CD14-positive monocyte (primary cell): ENCODE measurements at regions not wholly inside any gene's neighbourhood (a gene's known extent, or its start where the extent isn't known, plus 50 kb on each side); places are given as distances from the start of the nearest gene placed in this dataset.

Experiments used
- DNase-seq, 3 donors: peaks; one replicate each; pipeline ENCODE4 v3.0.0-alpha.2; 2011 to 2022
- H2AFZ ChIP-seq: 2 replicates; pipeline ENCODE4 v1.6.0; 2012; ENCODE audit warnings: mild to moderate bottlenecking, low read depth, low read length, inconsistent platforms; ENCODE audit not compliant: insufficient read depth, poor library complexity, severe bottlenecking
- H3K27ac ChIP-seq, 2 donors: 1 replicate in 1 of 2; 2 replicates in 1 of 2; pipeline ENCODE4 v1.5.1; 2012 to 2013; ENCODE audit warnings: low read length in 2 of 2, control low read depth in 1 of 2, inconsistent platforms in 1 of 2, low read depth in 1 of 2, mild to moderate bottlenecking in 1 of 2
- H3K27me3 ChIP-seq, 2 donors: one replicate each; pipeline versions ENCODE4 v1.6.0 to v1.6.1; 2011 to 2013; ENCODE audit warnings: low read length in 2 of 2; ENCODE audit not compliant: control insufficient read depth in 2 of 2, insufficient read depth in 2 of 2
- H3K36me3 ChIP-seq, 2 donors: replicated peaks in 1 of 2; 1 replicate in 1 of 2; 2 replicates in 1 of 2; pipeline versions ENCODE4 v1.5.1 to v1.6.1; 2012 to 2013; ENCODE audit warnings: low read length in 2 of 2, control low read depth in 1 of 2, inconsistent platforms in 1 of 2, mild to moderate bottlenecking in 1 of 2; ENCODE audit not compliant: insufficient read depth in 2 of 2, control insufficient read depth in 1 of 2
- H3K4me1 ChIP-seq, 2 donors: 1 replicate in 1 of 2; 2 replicates in 1 of 2; pipeline versions ENCODE4 v1.5.1 to v1.6.1; 2012 to 2013; ENCODE audit warnings: low read length in 2 of 2, control low read depth in 1 of 2, inconsistent platforms in 1 of 2, mild to moderate bottlenecking in 1 of 2, moderate library complexity in 1 of 2; ENCODE audit not compliant: insufficient read depth in 2 of 2, control insufficient read depth in 1 of 2
- H3K4me2 ChIP-seq: replicated peaks from 2 replicates; pipeline ENCODE3; 2012; ENCODE audit warnings: low read length, moderate library complexity, mild to moderate bottlenecking; ENCODE audit not compliant: poor library complexity, severe bottlenecking; ENCODE audit errors: extremely low read depth
- H3K4me3 ChIP-seq, 3 experiments: fragments of 200-600 bp in 1 of 3; sonication (generic) in 1 of 3; replicated peaks in 1 of 3; 1 replicate in 2 of 3; 2 replicates in 1 of 3; pipeline ENCODE4 v1.5.1; 2011 to 2013; ENCODE audit warnings: low read length in 3 of 3, mild to moderate bottlenecking in 3 of 3, control low read depth in 2 of 3, low read depth in 2 of 3, inconsistent platforms in 1 of 3, moderate library complexity in 1 of 3
- H3K79me2 ChIP-seq: 2 replicates; pipeline ENCODE4 v1.6.0; 2012; ENCODE audit warnings: mild to moderate bottlenecking, control low read depth, inconsistent platforms, low read length, moderate library complexity; ENCODE audit not compliant: insufficient read depth
- H3K9ac ChIP-seq: 2 replicates; pipeline ENCODE4 v1.6.0; 2017; ENCODE audit warnings: low read length, mild to moderate bottlenecking; ENCODE audit not compliant: insufficient read depth, poor library complexity, severe bottlenecking
- H3K9me3 ChIP-seq, 2 donors: replicated peaks in 1 of 2; 1 replicate in 1 of 2; 2 replicates in 1 of 2; pipeline versions ENCODE4 v1.5.1 to v1.6.1; 2012 to 2013; ENCODE audit warnings: low read length in 2 of 2, control low read depth in 1 of 2; ENCODE audit not compliant: control insufficient read depth in 1 of 2, insufficient read depth in 1 of 2
- H4K20me1 ChIP-seq: 2 replicates; pipeline ENCODE4 v1.6.0; 2012; ENCODE audit warnings: mild to moderate bottlenecking, low read length, control low read depth, moderate library complexity; ENCODE audit not compliant: insufficient read depth
- H3K27ac Mint-ChIP-seq, 7 donors: one replicate each; pipeline ENCODE4 v1.8.0; 2020; ENCODE audit warnings: mild to moderate bottlenecking in 7 of 7, mixed read lengths in 7 of 7, moderate library complexity in 6 of 7, inconsistent platforms in 2 of 7
- H3K27me3 Mint-ChIP-seq, 3 donors: one replicate each; pipeline ENCODE4 v1.8.0; 2021 to 2022; ENCODE audit warnings: low read depth in 3 of 3, mild to moderate bottlenecking in 3 of 3, mixed read lengths in 3 of 3, moderate library complexity in 3 of 3, inconsistent platforms in 1 of 3
- H3K36me3 Mint-ChIP-seq, 2 donors: one replicate each; pipeline ENCODE4 v1.8.0; 2020; ENCODE audit warnings: mixed read lengths in 2 of 2, inconsistent platforms in 1 of 2, mild to moderate bottlenecking in 1 of 2
- H3K4me1 Mint-ChIP-seq: one replicate; pipeline ENCODE4 v1.8.0; 2020; ENCODE audit warnings: mild to moderate bottlenecking, mixed read lengths
- H3K4me3 Mint-ChIP-seq, 2 donors: one replicate each; pipeline ENCODE4 v1.8.0; 2020; ENCODE audit warnings: mild to moderate bottlenecking in 2 of 2, mixed read lengths in 2 of 2, moderate library complexity in 1 of 2
- H3K9me3 Mint-ChIP-seq, 7 donors: one replicate each; pipeline ENCODE4 v1.8.0; 2020 to 2022; ENCODE audit warnings: mixed read lengths in 7 of 7, mild to moderate bottlenecking in 6 of 7, moderate library complexity in 6 of 7, inconsistent platforms in 2 of 7
- WGBS: methylation state at CpG from one replicate; pipeline ENCODE4 v1.1.5; 2013; ENCODE audit warnings: missing lambda C conversion rate; ENCODE audit not compliant: insufficient coverage; 5-methylcytosine and 5-hydroxymethylcytosine counted together
- intact Hi-C, 2 donors: fragments of 100-400 bp; cut with micrococcal nuclease; formaldehyde crosslinking; loops; one replicate each; pipeline versions ENCODE4 v1.15.0 to v1.15.1; 2023
- TF ChIP-seq, protein P1 (sequence below): fragments of 200-600 bp; IDR thresholded peaks from one replicate; pipeline ENCODE4 v1.8.0; 2022; ENCODE audit warnings: antibody characterized with exemption, mild to moderate bottlenecking

DNA sequence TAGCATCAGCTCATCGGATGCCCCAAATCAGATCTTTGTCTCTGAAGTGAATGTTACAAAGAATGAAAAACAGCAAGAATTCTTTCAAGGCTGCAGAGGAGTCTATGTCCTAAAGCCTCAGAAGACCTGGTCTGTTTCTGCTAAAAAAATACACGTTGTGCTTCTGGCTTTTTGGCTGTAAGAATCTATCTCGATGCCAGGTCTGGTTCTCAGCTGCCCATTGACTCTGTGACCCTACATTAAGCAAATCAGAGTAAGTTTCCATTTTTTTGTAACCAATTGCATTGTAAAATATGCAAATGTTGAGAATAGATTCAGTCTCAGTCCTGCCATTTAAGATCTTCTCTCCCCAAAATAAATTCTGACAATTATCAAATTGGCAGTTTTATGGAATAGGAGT, 705.4 kb downstream of the RFPL4B start:
- Histone ChIP-seq H3K27ac (no peak overlapping the region), H3K4me2 (no peak overlapping the region), H3K4me1 (no peaks in the 10 kb centered on the region), H3K79me2 (no peaks in the 10 kb centered on the region), H4K20me1 (no peaks in the 10 kb centered on the region), H3K9ac (no peak overlapping the region), H2AFZ (no peak overlapping the region), H3K4me3 (no peak overlapping the region), H3K36me3 (no peaks in the 10 kb centered on the region), H3K9me3 (no peaks in the 10 kb centered on the region), H3K27me3 (no peaks in the 10 kb centered on the region)
- Mint-ChIP-seq H3K4me3 (no peak overlapping the region), H3K9me3 (peaks cover 0 to 4% (median 0%) of the 10 kb centered on the region in 7 donors), H3K36me3 (no peaks in the 10 kb centered on the region), H3K27ac (no peak overlapping the region), H3K27me3 (peaks cover 0 to 4% (median 0%) of the 10 kb centered on the region in 3 donors), H3K4me1 (peaks cover 2% of the 10 kb centered on the region)
- intact Hi-C loops, result no loop called here
- TF ChIP-seq, protein P1, sequence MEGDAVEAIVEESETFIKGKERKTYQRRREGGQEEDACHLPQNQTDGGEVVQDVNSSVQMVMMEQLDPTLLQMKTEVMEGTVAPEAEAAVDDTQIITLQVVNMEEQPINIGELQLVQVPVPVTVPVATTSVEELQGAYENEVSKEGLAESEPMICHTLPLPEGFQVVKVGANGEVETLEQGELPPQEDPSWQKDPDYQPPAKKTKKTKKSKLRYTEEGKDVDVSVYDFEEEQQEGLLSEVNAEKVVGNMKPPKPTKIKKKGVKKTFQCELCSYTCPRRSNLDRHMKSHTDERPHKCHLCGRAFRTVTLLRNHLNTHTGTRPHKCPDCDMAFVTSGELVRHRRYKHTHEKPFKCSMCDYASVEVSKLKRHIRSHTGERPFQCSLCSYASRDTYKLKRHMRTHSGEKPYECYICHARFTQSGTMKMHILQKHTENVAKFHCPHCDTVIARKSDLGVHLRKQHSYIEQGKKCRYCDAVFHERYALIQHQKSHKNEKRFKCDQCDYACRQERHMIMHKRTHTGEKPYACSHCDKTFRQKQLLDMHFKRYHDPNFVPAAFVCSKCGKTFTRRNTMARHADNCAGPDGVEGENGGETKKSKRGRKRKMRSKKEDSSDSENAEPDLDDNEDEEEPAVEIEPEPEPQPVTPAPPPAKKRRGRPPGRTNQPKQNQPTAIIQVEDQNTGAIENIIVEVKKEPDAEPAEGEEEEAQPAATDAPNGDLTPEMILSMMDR, result no peak
- WGBS, result 73% methylated on average over 2 of the region's 3 CpGs
- DNase-seq, result no peak

DNA sequence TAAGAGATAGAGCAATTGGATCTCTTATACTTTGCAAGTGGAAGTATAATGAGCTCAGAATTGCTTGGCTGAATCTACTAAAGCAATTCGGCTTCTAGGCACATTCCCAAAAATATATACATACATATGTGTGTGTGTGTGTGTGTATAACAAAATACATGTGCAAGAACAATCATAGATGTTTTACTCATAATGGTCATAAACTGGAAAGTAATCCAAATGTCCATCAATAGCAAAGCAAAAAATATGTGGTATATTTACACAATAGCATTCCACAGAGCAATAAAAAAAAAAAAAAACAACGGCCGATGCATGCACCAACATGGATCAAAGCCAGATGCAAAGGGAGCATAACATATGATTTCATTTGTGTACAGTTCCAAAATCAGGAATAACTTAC, 707.9 kb downstream of the RFPL4B start:
- Histone ChIP-seq H4K20me1 (no peaks in the 10 kb centered on the region), H3K4me1 (no peaks in the 10 kb centered on the region), H3K27me3 (no peaks in the 10 kb centered on the region), H2AFZ (no peak overlapping the region), H3K9ac (no peak overlapping the region), H3K9me3 (no peaks in the 10 kb centered on the region), H3K36me3 (no peaks in the 10 kb centered on the region), H3K4me3 (no peak overlapping the region), H3K4me2 (no peak overlapping the region), H3K27ac (no peak overlapping the region), H3K79me2 (no peaks in the 10 kb centered on the region)
- TF ChIP-seq, protein P1, result no peak
- H3K27me3 Mint-ChIP-seq, result no peaks in the 10 kb centered on the region
- intact Hi-C loops, result no loop called here
- no peak for DNase-seq
- H3K27ac Mint-ChIP-seq, result no peak overlapping the region
- H3K36me3 Mint-ChIP-seq, result no peaks in the 10 kb centered on the region
- H3K4me3 Mint-ChIP-seq, result no peak overlapping the region
- H3K4me1 Mint-ChIP-seq, result peaks cover 2% of the 10 kb centered on the region
- peaks cover 0 to 4% (median 1%) of the 10 kb centered on the region in 7 donors for H3K9me3 Mint-ChIP-seq
- no CpG with 5 or more reads among the region's 3 CpGs for WGBS
